AG10803 (cell line): ENCODE measurements at regions not wholly inside any gene's neighbourhood (a gene's known extent, or its start where the extent isn't known, plus 50 kb on each side); places are given as distances from the start of the nearest gene placed in this dataset.

Experiments used
- DNase-seq: peaks from one replicate; pipeline ENCODE4 v3.0.0; 2010; ENCODE audit warnings: low read depth
- H3K4me3 ChIP-seq: 2 replicates; pipeline ENCODE4 v1.5.1; 2011; ENCODE audit warnings: mild to moderate bottlenecking, low read length, control low read depth
- TF ChIP-seq, protein P1 (sequence below): conservative IDR thresholded peaks from 2 replicates; pipeline ENCODE4 v1.5.1; 2011; ENCODE audit warnings: mild to moderate bottlenecking, low read length, control low read depth, inconsistent platforms

DNA sequence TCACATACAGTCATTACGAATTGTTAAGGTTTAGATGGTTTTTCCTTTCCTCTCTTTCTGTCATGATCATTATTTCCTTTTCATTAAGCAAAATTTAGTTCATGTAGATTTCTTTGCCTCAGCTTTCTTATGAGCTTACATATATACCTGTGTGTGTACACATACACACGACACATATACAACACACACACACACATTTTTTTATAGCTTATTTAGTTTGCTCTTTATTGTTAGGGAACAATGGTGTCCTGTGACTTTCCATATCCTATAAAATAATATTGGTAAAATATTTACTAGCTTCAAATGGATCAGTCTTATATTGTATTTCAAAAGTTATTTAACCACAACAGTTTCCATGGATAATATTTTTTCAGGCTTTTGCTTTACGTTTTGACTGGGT is 840.7 kb downstream of the PCDH18 start:
- TF ChIP-seq, protein P1, sequence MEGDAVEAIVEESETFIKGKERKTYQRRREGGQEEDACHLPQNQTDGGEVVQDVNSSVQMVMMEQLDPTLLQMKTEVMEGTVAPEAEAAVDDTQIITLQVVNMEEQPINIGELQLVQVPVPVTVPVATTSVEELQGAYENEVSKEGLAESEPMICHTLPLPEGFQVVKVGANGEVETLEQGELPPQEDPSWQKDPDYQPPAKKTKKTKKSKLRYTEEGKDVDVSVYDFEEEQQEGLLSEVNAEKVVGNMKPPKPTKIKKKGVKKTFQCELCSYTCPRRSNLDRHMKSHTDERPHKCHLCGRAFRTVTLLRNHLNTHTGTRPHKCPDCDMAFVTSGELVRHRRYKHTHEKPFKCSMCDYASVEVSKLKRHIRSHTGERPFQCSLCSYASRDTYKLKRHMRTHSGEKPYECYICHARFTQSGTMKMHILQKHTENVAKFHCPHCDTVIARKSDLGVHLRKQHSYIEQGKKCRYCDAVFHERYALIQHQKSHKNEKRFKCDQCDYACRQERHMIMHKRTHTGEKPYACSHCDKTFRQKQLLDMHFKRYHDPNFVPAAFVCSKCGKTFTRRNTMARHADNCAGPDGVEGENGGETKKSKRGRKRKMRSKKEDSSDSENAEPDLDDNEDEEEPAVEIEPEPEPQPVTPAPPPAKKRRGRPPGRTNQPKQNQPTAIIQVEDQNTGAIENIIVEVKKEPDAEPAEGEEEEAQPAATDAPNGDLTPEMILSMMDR: no peak
- H3K4me3 ChIP-seq: no peak overlapping the region

DNA sequence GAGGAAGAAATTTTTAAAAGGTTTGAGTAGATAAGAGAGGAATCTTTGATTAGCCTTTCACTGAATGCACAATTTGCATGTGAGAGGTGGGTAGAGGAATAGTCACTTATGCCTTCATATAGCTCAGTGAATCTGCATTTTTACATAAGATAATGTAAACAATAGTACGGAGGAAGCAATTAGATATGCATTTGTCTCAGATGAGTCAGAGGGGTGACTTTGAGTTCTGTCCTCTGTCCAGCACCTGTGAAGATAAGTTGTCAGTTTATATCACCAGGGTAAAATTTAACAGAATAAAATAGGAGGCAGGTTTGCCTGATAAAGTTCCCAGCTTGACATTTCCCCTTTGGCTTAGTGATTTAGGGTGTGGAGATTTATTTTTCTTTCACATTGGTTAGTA is 841.9 kb downstream of the PCDH18 start:
- DNase-seq: no peak
- TF ChIP-seq, protein P1: no peak
- H3K4me3 ChIP-seq: no peak overlapping the region

More for the DNA sequence above, 840.7 kb downstream of the PCDH18 start:
- DNase-seq: no peak

DNA sequence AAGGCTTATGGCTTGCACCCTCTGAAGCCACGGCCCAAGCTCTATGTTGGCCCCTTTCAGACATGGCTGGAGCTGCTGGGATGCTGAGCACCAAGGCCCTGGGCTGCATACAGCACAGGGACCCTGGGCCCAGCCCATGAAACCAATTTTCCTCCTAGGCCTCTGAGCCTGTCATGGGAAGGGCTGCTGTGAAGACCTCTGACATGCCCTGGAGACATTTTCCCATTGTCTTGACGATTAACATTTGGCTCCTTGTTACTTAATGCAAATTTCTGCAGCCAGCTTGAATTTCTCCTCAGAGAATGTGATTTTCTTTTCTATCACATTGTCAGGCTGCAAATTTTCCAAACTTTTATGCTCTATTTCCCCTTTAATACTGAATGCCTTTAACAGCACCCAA is 844.7 kb downstream of the PCDH18 start:
- TF ChIP-seq, protein P1: no peak
- no peak overlapping the region for H3K4me3 ChIP-seq
- no peak for DNase-seq

DNA sequence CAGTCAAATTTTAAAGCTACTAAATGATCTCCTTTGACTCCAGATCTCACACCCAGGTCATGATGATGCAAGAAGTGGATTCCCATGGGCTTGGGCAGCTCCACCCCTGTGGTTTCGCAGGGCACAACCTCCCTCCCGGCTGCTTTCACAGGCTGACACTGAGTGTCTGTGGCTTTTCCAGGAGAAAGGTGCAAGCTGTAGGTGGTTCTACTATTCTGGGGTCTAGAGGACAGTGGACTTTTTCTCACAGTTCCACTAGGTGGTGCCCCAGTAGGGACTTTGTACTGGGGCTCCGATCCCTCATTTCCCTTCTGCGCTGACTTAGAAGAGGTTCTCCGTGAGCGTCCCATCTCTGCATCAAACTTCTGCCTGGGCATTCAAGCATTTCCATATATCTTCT is 845.2 kb downstream of the PCDH18 start:
- H3K4me3 ChIP-seq: no peak overlapping the region
- TF ChIP-seq, protein P1: no peak
- DNase-seq: no peak

DNA sequence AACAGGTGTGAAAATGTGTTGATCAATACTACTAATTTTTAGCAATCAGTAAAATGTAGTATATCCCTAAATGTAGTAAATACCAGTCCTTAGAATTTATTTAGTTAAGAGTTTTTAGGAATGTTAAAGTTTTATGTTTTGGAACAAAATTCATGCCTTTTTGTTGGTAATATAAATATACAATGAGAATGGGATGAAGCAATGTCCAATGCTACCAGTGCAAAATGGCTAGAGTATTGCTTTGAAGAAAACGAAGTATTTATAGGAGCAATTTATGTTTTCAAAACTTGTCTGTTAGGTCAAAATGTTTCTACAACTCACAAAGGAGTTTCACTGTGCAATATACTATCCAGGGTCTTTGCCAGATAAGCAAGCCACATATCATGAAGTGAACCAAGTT is 851.5 kb downstream of the PCDH18 start:
- TF ChIP-seq, protein P1: no peak
- DNase-seq: no peak
- no peak overlapping the region for H3K4me3 ChIP-seq

DNA sequence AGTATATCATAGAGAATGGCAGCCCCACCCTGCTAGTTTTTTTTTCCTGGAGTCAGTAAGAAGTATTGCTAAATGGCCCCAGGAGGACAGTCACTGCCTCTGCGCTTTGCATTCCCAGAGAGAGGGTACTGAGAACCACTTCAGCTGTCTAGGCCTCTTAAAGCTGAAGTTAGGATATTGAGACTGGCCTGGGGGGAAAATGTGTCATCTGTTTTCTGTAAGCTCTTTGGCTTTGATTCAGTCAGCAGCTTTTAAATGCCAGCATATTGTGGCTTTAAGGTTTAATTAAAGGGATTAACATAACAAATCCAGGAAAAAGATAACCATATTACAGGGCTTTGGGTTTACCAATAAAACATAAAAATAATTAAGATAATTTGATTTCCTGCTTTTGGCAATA is 852.0 kb downstream of the PCDH18 start:
- TF ChIP-seq, protein P1: no peak
- no peak overlapping the region for H3K4me3 ChIP-seq
- DNase-seq: no peak

DNA sequence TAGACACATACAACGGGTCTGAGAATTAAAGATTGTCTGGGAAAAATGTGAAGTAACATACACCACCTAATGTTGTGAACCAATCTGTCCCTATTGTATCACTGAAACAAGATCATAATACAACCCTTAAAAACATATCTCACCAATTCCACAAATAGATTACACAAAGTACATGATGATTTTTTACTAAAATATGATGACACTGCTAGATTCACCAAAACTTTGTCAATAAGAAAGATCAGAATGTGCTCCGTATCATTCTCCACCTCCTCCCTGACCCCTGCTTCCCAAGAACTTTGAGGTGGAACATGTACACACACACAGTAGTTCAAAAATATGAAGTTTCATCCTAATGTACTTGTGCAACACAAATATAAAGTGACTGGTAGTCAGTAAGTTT is 862.0 kb downstream of the PCDH18 start:
- H3K4me3 ChIP-seq: no peak overlapping the region
- TF ChIP-seq, protein P1: no peak
- no peak for DNase-seq
